ENCODE measurements at regions not wholly inside any gene's neighbourhood (a gene's known extent, or its start where the extent isn't known, plus 50 kb on each side); places are given as distances from the start of the nearest gene placed in this dataset.

DNA sequence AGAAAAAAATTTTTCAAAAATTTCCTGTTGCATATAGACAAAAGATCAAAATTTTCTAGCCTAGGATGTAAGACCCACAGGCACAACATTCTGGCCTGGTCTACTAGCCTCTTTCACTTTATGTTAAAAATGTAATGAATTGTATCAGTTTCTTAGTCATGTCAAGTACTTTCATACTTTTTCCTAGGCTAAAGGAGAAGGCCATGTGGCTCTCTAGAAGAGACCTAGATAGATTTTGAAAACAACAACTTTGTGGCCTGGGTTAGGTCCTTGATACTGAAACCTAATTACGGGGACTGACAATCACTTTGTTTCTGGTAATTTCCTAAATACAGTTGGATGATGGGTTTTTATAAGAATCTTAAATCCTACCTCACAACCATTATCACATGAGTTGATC, 74.8 kb upstream of the FSIP2 start:
- no peak for TF ChIP-seq CTCF (IDR thresholded peaks at IDR 0.05)
- no peak for TF ChIP-seq POLR2A (IDR thresholded peaks at IDR 0.05)

Data from uterus (tissue), 2 donors.